Liver (tissue), 8 donors: ENCODE measurements at regions not wholly inside any gene's neighbourhood (a gene's known extent, or its start where the extent isn't known, plus 50 kb on each side); places are given as distances from the start of the nearest gene placed in this dataset.

Experiments
- DNase-seq: peaks from one replicate; pipeline ENCODE4 v3.0.0-alpha.2; 2017; ENCODE audit warnings: low spot score
- H3K27ac ChIP-seq, 2 donors: one replicate each; pipeline ENCODE4 v1.7.0; 2013; ENCODE audit warnings: inconsistent platforms in 2 of 2, low read length in 2 of 2, control low read depth in 1 of 2, low read depth in 1 of 2, mild to moderate bottlenecking in 1 of 2
- H3K27me3 ChIP-seq, 4 donors: one replicate each; pipeline versions ENCODE4 v1.6.1 to v1.7.0; 2013; ENCODE audit warnings: low read length in 3 of 4, inconsistent platforms in 1 of 4, mild to moderate bottlenecking in 1 of 4, moderate library complexity in 1 of 4; ENCODE audit not compliant: control insufficient read depth in 4 of 4, insufficient read depth in 4 of 4
- H3K36me3 ChIP-seq, 4 donors: one replicate each; pipeline versions ENCODE4 v1.6.1 to v1.7.0; 2013; ENCODE audit warnings: low read length in 3 of 4, mild to moderate bottlenecking in 3 of 4, low read depth in 1 of 4, moderate library complexity in 1 of 4; ENCODE audit not compliant: control insufficient read depth in 4 of 4, insufficient read depth in 3 of 4
- H3K4me1 ChIP-seq, 4 donors: one replicate each; pipeline versions ENCODE4 v1.6.1 to v1.7.0; 2013; ENCODE audit warnings: low read length in 3 of 4, mild to moderate bottlenecking in 3 of 4, moderate library complexity in 1 of 4; ENCODE audit not compliant: control insufficient read depth in 4 of 4, insufficient read depth in 4 of 4
- H3K4me3 ChIP-seq, 3 donors: one replicate each; pipeline versions ENCODE4 v1.6.1 to v1.7.0; 2013; ENCODE audit warnings: low read length in 3 of 3, control low read depth in 1 of 3, low read depth in 1 of 3, mild to moderate bottlenecking in 1 of 3
- H3K9ac ChIP-seq, 2 donors: one replicate each; pipeline ENCODE4 v1.7.0; 2013; ENCODE audit warnings: low read length in 2 of 2, mild to moderate bottlenecking in 2 of 2, moderate library complexity in 2 of 2, control low read depth in 1 of 2, low read depth in 1 of 2
- H3K9me3 ChIP-seq, 4 donors: one replicate each; pipeline versions ENCODE4 v1.6.1 to v1.7.0; 2013; ENCODE audit warnings: low read length in 3 of 4; ENCODE audit not compliant: control insufficient read depth in 4 of 4
- ATF3 ChIP-seq: IDR thresholded peaks from 2 replicates; pipeline ENCODE4 v1.6.1; 2016; ENCODE audit warnings: antibody characterized with exemption
- EGR1 ChIP-seq, 2 donors: IDR thresholded peaks; 2 replicates each; pipeline ENCODE4 v1.6.1; 2016 to 2018; ENCODE audit warnings: antibody characterized with exemption in 2 of 2, low read depth in 2 of 2
- FOXA1 ChIP-seq: IDR thresholded peaks from 2 replicates; pipeline ENCODE4 v1.6.1; 2016; ENCODE audit warnings: antibody characterized with exemption
- FOXA2 ChIP-seq: IDR thresholded peaks from 2 replicates; pipeline ENCODE4 v1.6.1; 2016; ENCODE audit warnings: antibody characterized with exemption
- GABPA ChIP-seq, 2 donors: IDR thresholded peaks in 1 of 2; conservative IDR thresholded peaks in 1 of 2; 2 replicates each; pipeline ENCODE4 v1.6.1; 2016; ENCODE audit warnings: antibody characterized with exemption in 2 of 2, mild to moderate bottlenecking in 1 of 2, moderate library complexity in 1 of 2
- HNF4A ChIP-seq, 2 donors: conservative IDR thresholded peaks; 2 replicates each; pipeline ENCODE4 v1.6.1; 2016; ENCODE audit warnings: antibody characterized with exemption in 2 of 2, mild to moderate bottlenecking in 2 of 2
- HNF4G ChIP-seq: IDR thresholded peaks from 2 replicates; pipeline ENCODE4 v1.6.1; 2016; ENCODE audit warnings: antibody characterized with exemption
- JUND ChIP-seq, 2 donors: IDR thresholded peaks; 2 replicates each; pipeline ENCODE4 v1.6.1; 2016; ENCODE audit warnings: antibody characterized with exemption in 2 of 2
- NR2F2 ChIP-seq: IDR thresholded peaks from 2 replicates; pipeline ENCODE4 v1.6.1; 2016; ENCODE audit warnings: antibody characterized with exemption
- RXRA ChIP-seq, 2 donors: IDR thresholded peaks; 2 replicates each; pipeline ENCODE4 v1.6.1; 2017 to 2018; ENCODE audit warnings: antibody characterized with exemption in 2 of 2, mild to moderate bottlenecking in 1 of 2
- SP1 ChIP-seq: IDR thresholded peaks from 2 replicates; pipeline ENCODE4 v1.6.1; 2018; ENCODE audit warnings: antibody characterized with exemption, mild to moderate bottlenecking
- TAF1 ChIP-seq: conservative IDR thresholded peaks from 2 replicates; pipeline ENCODE4 v1.6.1; 2016; ENCODE audit warnings: antibody characterized with exemption, mild to moderate bottlenecking
- YY1 ChIP-seq: IDR thresholded peaks from 2 replicates; pipeline ENCODE4 v1.6.1; 2016; ENCODE audit warnings: antibody characterized with exemption, mild to moderate bottlenecking
- WGBS: extraction: QIAGEN DNeasy Blood & Tissue Kit; methylation state at CpG from one replicate; pipeline ENCODE4 v1.1.7; 2013; 5-methylcytosine and 5-hydroxymethylcytosine counted together
- TF ChIP-seq, protein P1 (sequence below): IDR thresholded peaks from 2 replicates; pipeline ENCODE4 v1.6.1; 2016; ENCODE audit warnings: antibody characterized with exemption, mild to moderate bottlenecking
- TF ChIP-seq, protein P2 (sequence below): IDR thresholded peaks from 2 replicates; pipeline ENCODE4 v1.6.1; 2016; ENCODE audit warnings: antibody characterized with exemption
- TF ChIP-seq, protein P3 (sequence below): IDR thresholded peaks from 2 replicates; pipeline ENCODE4 v1.6.1; 2016; ENCODE audit warnings: antibody characterized with exemption
- TF ChIP-seq, protein P4 (sequence below): fragments of 150-350 bp; IDR thresholded peaks from 2 replicates; pipeline ENCODE4 v1.5.1; 2017; ENCODE audit warnings: improper control_type of control experiment, low read depth, low read length; ENCODE audit not compliant: missing input control
- donor health status: healthy.
- donor health status: healthy.
- donor health status: healthy.
- donor health status: healthy.
- donor health status: healthy.

DNA sequence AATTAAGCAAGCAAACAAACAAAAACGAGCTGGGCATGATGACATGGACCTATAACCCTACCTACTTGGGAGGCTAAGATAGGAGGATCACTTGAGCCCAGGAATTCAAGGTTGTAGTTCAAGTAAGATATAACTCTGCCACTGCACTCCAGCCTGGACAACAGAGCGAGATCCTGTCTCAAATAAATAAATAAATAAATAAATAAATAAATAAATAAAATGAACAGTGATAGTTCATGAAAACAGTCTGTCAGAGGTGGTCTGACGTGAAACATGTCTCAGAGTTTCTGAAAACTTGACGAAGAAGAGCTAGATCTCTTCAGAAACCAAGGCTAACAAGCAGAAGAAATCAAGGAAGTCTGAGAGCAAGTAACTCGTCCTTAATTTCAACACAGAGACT, 188.8 kb upstream of the GPC6 start:
- Histone ChIP-seq H3K9ac (no peak overlapping the region), H3K4me3 (no peak overlapping the region), H3K27ac (no peak overlapping the region), H3K27me3 (no peaks in the 10 kb centered on the region), H3K36me3 (no peaks in the 10 kb centered on the region), H3K9me3 (no peaks in the 10 kb centered on the region), H3K4me1 (no peaks in the 10 kb centered on the region)
- TF ChIP-seq TAF1 (no peak), SP1 (no peak), GABPA (IDR thresholded peaks at IDR 0.05 in 1 of 2, conservative IDR thresholded peaks at IDR 0.05 in 1 of 2) (no peak), YY1 (no peak), JUND (IDR thresholded peaks at IDR 0.05) (no peak), NR2F2 (no peak), ATF3 (no peak), FOXA2 (no peak), HNF4A (conservative IDR thresholded peaks at IDR 0.05) (no peak), HNF4G (no peak)
- TF ChIP-seq, protein P1, sequence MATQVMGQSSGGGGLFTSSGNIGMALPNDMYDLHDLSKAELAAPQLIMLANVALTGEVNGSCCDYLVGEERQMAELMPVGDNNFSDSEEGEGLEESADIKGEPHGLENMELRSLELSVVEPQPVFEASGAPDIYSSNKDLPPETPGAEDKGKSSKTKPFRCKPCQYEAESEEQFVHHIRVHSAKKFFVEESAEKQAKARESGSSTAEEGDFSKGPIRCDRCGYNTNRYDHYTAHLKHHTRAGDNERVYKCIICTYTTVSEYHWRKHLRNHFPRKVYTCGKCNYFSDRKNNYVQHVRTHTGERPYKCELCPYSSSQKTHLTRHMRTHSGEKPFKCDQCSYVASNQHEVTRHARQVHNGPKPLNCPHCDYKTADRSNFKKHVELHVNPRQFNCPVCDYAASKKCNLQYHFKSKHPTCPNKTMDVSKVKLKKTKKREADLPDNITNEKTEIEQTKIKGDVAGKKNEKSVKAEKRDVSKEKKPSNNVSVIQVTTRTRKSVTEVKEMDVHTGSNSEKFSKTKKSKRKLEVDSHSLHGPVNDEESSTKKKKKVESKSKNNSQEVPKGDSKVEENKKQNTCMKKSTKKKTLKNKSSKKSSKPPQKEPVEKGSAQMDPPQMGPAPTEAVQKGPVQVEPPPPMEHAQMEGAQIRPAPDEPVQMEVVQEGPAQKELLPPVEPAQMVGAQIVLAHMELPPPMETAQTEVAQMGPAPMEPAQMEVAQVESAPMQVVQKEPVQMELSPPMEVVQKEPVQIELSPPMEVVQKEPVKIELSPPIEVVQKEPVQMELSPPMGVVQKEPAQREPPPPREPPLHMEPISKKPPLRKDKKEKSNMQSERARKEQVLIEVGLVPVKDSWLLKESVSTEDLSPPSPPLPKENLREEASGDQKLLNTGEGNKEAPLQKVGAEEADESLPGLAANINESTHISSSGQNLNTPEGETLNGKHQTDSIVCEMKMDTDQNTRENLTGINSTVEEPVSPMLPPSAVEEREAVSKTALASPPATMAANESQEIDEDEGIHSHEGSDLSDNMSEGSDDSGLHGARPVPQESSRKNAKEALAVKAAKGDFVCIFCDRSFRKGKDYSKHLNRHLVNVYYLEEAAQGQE = no peak
- TF ChIP-seq, protein P2, sequence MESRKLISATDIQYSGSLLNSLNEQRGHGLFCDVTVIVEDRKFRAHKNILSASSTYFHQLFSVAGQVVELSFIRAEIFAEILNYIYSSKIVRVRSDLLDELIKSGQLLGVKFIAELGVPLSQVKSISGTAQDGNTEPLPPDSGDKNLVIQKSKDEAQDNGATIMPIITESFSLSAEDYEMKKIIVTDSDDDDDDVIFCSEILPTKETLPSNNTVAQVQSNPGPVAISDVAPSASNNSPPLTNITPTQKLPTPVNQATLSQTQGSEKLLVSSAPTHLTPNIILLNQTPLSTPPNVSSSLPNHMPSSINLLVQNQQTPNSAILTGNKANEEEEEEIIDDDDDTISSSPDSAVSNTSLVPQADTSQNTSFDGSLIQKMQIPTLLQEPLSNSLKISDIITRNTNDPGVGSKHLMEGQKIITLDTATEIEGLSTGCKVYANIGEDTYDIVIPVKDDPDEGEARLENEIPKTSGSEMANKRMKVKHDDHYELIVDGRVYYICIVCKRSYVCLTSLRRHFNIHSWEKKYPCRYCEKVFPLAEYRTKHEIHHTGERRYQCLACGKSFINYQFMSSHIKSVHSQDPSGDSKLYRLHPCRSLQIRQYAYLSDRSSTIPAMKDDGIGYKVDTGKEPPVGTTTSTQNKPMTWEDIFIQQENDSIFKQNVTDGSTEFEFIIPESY = no peak
- TF ChIP-seq, protein P3, sequence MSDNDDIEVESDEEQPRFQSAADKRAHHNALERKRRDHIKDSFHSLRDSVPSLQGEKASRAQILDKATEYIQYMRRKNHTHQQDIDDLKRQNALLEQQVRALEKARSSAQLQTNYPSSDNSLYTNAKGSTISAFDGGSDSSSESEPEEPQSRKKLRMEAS = no peak
- TF ChIP-seq, protein P4, sequence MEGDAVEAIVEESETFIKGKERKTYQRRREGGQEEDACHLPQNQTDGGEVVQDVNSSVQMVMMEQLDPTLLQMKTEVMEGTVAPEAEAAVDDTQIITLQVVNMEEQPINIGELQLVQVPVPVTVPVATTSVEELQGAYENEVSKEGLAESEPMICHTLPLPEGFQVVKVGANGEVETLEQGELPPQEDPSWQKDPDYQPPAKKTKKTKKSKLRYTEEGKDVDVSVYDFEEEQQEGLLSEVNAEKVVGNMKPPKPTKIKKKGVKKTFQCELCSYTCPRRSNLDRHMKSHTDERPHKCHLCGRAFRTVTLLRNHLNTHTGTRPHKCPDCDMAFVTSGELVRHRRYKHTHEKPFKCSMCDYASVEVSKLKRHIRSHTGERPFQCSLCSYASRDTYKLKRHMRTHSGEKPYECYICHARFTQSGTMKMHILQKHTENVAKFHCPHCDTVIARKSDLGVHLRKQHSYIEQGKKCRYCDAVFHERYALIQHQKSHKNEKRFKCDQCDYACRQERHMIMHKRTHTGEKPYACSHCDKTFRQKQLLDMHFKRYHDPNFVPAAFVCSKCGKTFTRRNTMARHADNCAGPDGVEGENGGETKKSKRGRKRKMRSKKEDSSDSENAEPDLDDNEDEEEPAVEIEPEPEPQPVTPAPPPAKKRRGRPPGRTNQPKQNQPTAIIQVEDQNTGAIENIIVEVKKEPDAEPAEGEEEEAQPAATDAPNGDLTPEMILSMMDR = no peak
- 86% methylated on average over 5 of the region's 5 CpGs for WGBS
- no peak for DNase-seq

DNA sequence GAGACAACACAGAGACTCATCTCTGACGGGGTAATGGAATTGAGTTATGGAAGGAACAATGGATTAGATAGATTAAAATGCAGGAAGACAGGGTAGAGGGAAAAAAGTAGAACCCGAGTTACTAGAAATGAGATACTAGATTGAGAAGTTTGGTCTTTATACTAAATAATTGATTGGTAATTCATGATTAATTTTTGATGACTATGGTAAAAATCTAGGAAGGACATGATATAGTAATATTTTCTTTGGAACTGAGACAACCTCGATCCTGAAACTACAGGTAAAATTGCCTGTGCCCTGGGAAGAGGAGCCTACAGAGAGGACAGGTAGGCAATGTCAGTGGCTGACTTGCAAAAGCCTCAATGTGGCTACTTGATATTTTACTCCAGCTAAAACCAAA, 188.4 kb upstream of the GPC6 start:
- Histone ChIP-seq H3K27ac (no peak overlapping the region), H3K27me3 (no peaks in the 10 kb centered on the region), H3K9me3 (no peaks in the 10 kb centered on the region), H3K36me3 (no peaks in the 10 kb centered on the region), H3K9ac (no peak overlapping the region), H3K4me1 (no peaks in the 10 kb centered on the region), H3K4me3 (no peak overlapping the region)
- no peak for DNase-seq
- WGBS = 83% methylated on average over 3 of the region's 3 CpGs
- TF ChIP-seq HNF4G (no peak), JUND (IDR thresholded peaks at IDR 0.05) (no peak), NR2F2 (no peak), YY1 (no peak), SP1 (no peak), HNF4A (conservative IDR thresholded peaks at IDR 0.05) (no peak), EGR1 (IDR thresholded peaks at IDR 0.05; ENCODE audit: low read depth in 2 of 2) (no peak), FOXA2 (no peak), ATF3 (no peak), GABPA (IDR thresholded peaks at IDR 0.05 in 1 of 2, conservative IDR thresholded peaks at IDR 0.05 in 1 of 2) (no peak), RXRA (IDR thresholded peaks at IDR 0.05) (no peak), FOXA1 (no peak)
- TF ChIP-seq, protein P4 = no peak
- TF ChIP-seq, protein P3 = no peak
- TF ChIP-seq, protein P1 = no peak
